Liver (tissue), 8 donors: ENCODE measurements at regions not wholly inside any gene's neighbourhood (a gene's known extent, or its start where the extent isn't known, plus 50 kb on each side); places are given as distances from the start of the nearest gene placed in this dataset.

Experiments used
- DNase-seq: peaks from one replicate; pipeline ENCODE4 v3.0.0-alpha.2; 2017; ENCODE audit warnings: low spot score
- H3K27ac ChIP-seq, 2 donors: one replicate each; pipeline ENCODE4 v1.7.0; 2013; ENCODE audit warnings: inconsistent platforms in 2 of 2, low read length in 2 of 2, control low read depth in 1 of 2, low read depth in 1 of 2, mild to moderate bottlenecking in 1 of 2
- H3K27me3 ChIP-seq, 4 donors: one replicate each; pipeline versions ENCODE4 v1.6.1 to v1.7.0; 2013; ENCODE audit warnings: low read length in 3 of 4, inconsistent platforms in 1 of 4, mild to moderate bottlenecking in 1 of 4, moderate library complexity in 1 of 4; ENCODE audit not compliant: control insufficient read depth in 4 of 4, insufficient read depth in 4 of 4
- H3K36me3 ChIP-seq, 4 donors: one replicate each; pipeline versions ENCODE4 v1.6.1 to v1.7.0; 2013; ENCODE audit warnings: low read length in 3 of 4, mild to moderate bottlenecking in 3 of 4, low read depth in 1 of 4, moderate library complexity in 1 of 4; ENCODE audit not compliant: control insufficient read depth in 4 of 4, insufficient read depth in 3 of 4
- H3K4me1 ChIP-seq, 4 donors: one replicate each; pipeline versions ENCODE4 v1.6.1 to v1.7.0; 2013; ENCODE audit warnings: low read length in 3 of 4, mild to moderate bottlenecking in 3 of 4, moderate library complexity in 1 of 4; ENCODE audit not compliant: control insufficient read depth in 4 of 4, insufficient read depth in 4 of 4
- H3K4me3 ChIP-seq, 3 donors: one replicate each; pipeline versions ENCODE4 v1.6.1 to v1.7.0; 2013; ENCODE audit warnings: low read length in 3 of 3, control low read depth in 1 of 3, low read depth in 1 of 3, mild to moderate bottlenecking in 1 of 3
- H3K9ac ChIP-seq, 2 donors: one replicate each; pipeline ENCODE4 v1.7.0; 2013; ENCODE audit warnings: low read length in 2 of 2, mild to moderate bottlenecking in 2 of 2, moderate library complexity in 2 of 2, control low read depth in 1 of 2, low read depth in 1 of 2
- H3K9me3 ChIP-seq, 4 donors: one replicate each; pipeline versions ENCODE4 v1.6.1 to v1.7.0; 2013; ENCODE audit warnings: low read length in 3 of 4; ENCODE audit not compliant: control insufficient read depth in 4 of 4
- ATF3 ChIP-seq: IDR thresholded peaks from 2 replicates; pipeline ENCODE4 v1.6.1; 2016; ENCODE audit warnings: antibody characterized with exemption
- EGR1 ChIP-seq, 2 donors: IDR thresholded peaks; 2 replicates each; pipeline ENCODE4 v1.6.1; 2016 to 2018; ENCODE audit warnings: antibody characterized with exemption in 2 of 2, low read depth in 2 of 2
- FOXA1 ChIP-seq: IDR thresholded peaks from 2 replicates; pipeline ENCODE4 v1.6.1; 2016; ENCODE audit warnings: antibody characterized with exemption
- HNF4A ChIP-seq, 2 donors: conservative IDR thresholded peaks; 2 replicates each; pipeline ENCODE4 v1.6.1; 2016; ENCODE audit warnings: antibody characterized with exemption in 2 of 2, mild to moderate bottlenecking in 2 of 2
- HNF4G ChIP-seq: IDR thresholded peaks from 2 replicates; pipeline ENCODE4 v1.6.1; 2016; ENCODE audit warnings: antibody characterized with exemption
- JUND ChIP-seq, 2 donors: IDR thresholded peaks; 2 replicates each; pipeline ENCODE4 v1.6.1; 2016; ENCODE audit warnings: antibody characterized with exemption in 2 of 2
- NR2F2 ChIP-seq: IDR thresholded peaks from 2 replicates; pipeline ENCODE4 v1.6.1; 2016; ENCODE audit warnings: antibody characterized with exemption
- RAD21 ChIP-seq, 2 donors: IDR thresholded peaks; 2 replicates each; pipeline ENCODE4 v1.6.1; 2016; ENCODE audit warnings: antibody characterized with exemption in 2 of 2, mild to moderate bottlenecking in 2 of 2
- RXRA ChIP-seq, 2 donors: IDR thresholded peaks; 2 replicates each; pipeline ENCODE4 v1.6.1; 2017 to 2018; ENCODE audit warnings: antibody characterized with exemption in 2 of 2, mild to moderate bottlenecking in 1 of 2
- TAF1 ChIP-seq: conservative IDR thresholded peaks from 2 replicates; pipeline ENCODE4 v1.6.1; 2016; ENCODE audit warnings: antibody characterized with exemption, mild to moderate bottlenecking
- ZBTB33 ChIP-seq: IDR thresholded peaks from 2 replicates; pipeline ENCODE4 v1.6.1; 2016; ENCODE audit warnings: antibody characterized with exemption
- WGBS: extraction: QIAGEN DNeasy Blood & Tissue Kit; methylation state at CpG from one replicate; pipeline ENCODE4 v1.1.7; 2013; 5-methylcytosine and 5-hydroxymethylcytosine counted together
- TF ChIP-seq, protein P1 (sequence below): IDR thresholded peaks from 2 replicates; pipeline ENCODE4 v1.6.1; 2016; ENCODE audit warnings: antibody characterized with exemption
- TF ChIP-seq, protein P2 (sequence below): fragments of 150-350 bp; IDR thresholded peaks from 2 replicates; pipeline ENCODE4 v1.5.1; 2017; ENCODE audit warnings: improper control_type of control experiment, low read depth, low read length; ENCODE audit not compliant: missing input control
- TF ChIP-seq, protein P3 (sequence below): IDR thresholded peaks from 2 replicates; pipeline ENCODE4 v1.6.1; 2016; ENCODE audit warnings: antibody characterized with exemption, mild to moderate bottlenecking
- donor health status: healthy.
- donor health status: healthy.
- donor health status: healthy.
- donor health status: healthy.
- donor health status: healthy.

DNA sequence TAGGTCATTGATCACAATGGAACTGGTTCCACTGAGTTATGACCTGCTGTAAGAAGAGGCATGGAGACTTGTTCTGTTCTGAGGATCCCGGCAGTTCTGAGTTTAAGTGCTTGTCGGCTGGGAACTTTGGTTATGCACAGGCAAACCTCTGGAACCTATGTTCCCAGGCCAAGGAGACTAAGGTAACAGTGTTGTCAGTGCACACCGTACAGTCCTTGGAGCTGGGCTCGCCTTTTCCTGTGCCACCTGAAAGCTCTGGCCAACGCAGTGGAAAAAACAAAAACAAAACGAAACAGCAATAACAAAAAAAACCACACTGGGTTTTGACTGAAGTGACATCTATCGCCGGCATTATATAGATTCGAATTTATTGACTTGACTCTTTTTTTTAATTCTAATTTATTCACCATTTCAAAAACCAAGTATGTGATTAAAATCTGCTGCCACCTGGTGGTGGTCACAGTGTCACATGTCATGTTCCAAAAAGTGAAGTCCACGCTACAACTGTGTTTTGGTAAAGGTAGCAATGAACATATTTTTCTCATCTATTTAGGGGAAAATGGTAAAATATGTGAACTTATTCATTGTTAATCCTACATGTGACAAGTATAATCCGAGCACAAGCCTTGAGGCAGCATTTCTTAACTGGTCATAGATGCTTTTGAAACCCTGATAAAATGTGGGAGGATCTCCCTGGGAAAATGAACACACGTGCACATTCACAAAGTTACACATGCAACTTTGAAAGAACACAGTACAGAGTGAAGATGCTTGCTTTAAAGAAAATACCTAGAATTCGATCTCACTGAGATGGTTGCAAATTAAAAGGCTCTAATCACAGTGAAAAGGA is 113.8 kb upstream of the PPP2R2D start:
- H3K27ac ChIP-seq: no peak overlapping the region
- H3K9me3 ChIP-seq: no peaks in the 10 kb centered on the region
- DNase-seq: no peak
- no peaks in the 10 kb centered on the region for H3K36me3 ChIP-seq
- H3K27me3 ChIP-seq: no peaks in the 10 kb centered on the region
- WGBS: 47% methylated on average over 13 of the region's 13 CpGs
- H3K9ac ChIP-seq: no peak overlapping the region
- peaks cover 3 to 13% (median 9%) of the 10 kb centered on the region in 4 donors for H3K4me1 ChIP-seq
- H3K4me3 ChIP-seq: no peak overlapping the region
- TF ChIP-seq, protein P1, sequence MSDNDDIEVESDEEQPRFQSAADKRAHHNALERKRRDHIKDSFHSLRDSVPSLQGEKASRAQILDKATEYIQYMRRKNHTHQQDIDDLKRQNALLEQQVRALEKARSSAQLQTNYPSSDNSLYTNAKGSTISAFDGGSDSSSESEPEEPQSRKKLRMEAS: peak; percentile 45
- TF ChIP-seq, protein P2, sequence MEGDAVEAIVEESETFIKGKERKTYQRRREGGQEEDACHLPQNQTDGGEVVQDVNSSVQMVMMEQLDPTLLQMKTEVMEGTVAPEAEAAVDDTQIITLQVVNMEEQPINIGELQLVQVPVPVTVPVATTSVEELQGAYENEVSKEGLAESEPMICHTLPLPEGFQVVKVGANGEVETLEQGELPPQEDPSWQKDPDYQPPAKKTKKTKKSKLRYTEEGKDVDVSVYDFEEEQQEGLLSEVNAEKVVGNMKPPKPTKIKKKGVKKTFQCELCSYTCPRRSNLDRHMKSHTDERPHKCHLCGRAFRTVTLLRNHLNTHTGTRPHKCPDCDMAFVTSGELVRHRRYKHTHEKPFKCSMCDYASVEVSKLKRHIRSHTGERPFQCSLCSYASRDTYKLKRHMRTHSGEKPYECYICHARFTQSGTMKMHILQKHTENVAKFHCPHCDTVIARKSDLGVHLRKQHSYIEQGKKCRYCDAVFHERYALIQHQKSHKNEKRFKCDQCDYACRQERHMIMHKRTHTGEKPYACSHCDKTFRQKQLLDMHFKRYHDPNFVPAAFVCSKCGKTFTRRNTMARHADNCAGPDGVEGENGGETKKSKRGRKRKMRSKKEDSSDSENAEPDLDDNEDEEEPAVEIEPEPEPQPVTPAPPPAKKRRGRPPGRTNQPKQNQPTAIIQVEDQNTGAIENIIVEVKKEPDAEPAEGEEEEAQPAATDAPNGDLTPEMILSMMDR: peak; percentile 70
- TF ChIP-seq RAD21 (IDR thresholded peaks at IDR 0.05): peak; percentile 82 to 83
- no peak for TF ChIP-seq ATF3
- no peak for TF ChIP-seq RXRA (IDR thresholded peaks at IDR 0.05)
- TF ChIP-seq NR2F2: no peak
- TF ChIP-seq ZBTB33: no peak
- no peak for TF ChIP-seq EGR1 (IDR thresholded peaks at IDR 0.05; ENCODE audit: low read depth in 2 of 2)
- TF ChIP-seq, protein P3, sequence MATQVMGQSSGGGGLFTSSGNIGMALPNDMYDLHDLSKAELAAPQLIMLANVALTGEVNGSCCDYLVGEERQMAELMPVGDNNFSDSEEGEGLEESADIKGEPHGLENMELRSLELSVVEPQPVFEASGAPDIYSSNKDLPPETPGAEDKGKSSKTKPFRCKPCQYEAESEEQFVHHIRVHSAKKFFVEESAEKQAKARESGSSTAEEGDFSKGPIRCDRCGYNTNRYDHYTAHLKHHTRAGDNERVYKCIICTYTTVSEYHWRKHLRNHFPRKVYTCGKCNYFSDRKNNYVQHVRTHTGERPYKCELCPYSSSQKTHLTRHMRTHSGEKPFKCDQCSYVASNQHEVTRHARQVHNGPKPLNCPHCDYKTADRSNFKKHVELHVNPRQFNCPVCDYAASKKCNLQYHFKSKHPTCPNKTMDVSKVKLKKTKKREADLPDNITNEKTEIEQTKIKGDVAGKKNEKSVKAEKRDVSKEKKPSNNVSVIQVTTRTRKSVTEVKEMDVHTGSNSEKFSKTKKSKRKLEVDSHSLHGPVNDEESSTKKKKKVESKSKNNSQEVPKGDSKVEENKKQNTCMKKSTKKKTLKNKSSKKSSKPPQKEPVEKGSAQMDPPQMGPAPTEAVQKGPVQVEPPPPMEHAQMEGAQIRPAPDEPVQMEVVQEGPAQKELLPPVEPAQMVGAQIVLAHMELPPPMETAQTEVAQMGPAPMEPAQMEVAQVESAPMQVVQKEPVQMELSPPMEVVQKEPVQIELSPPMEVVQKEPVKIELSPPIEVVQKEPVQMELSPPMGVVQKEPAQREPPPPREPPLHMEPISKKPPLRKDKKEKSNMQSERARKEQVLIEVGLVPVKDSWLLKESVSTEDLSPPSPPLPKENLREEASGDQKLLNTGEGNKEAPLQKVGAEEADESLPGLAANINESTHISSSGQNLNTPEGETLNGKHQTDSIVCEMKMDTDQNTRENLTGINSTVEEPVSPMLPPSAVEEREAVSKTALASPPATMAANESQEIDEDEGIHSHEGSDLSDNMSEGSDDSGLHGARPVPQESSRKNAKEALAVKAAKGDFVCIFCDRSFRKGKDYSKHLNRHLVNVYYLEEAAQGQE: no peak
- TF ChIP-seq TAF1: no peak
- TF ChIP-seq HNF4G: no peak
- TF ChIP-seq HNF4A (conservative IDR thresholded peaks at IDR 0.05): peak; percentile 26 to 31
- TF ChIP-seq FOXA1: no peak

GRCh38 chr10:131787961-131788360 is 112.8 kb upstream of the PPP2R2D start:
- WGBS: 55% methylated on average over 4 of the region's 4 CpGs

More at GRCh38 chr10:131787961-131788360, 112.8 kb upstream of the PPP2R2D start:
- Histone ChIP-seq H3K27ac (no peak overlapping the region), H3K4me1 (peaks cover 3 to 13% (median 9%) of the 10 kb centered on the region in 4 donors), H3K36me3 (no peaks in the 10 kb centered on the region), H3K9me3 (no peaks in the 10 kb centered on the region), H3K4me3 (no peak overlapping the region), H3K9ac (no peak overlapping the region), H3K27me3 (no peaks in the 10 kb centered on the region)
- no peak for DNase-seq
- TF ChIP-seq ATF3 (no peak), RAD21 (IDR thresholded peaks at IDR 0.05) (peak in 1 of 2 donors; percentile 10), HNF4A (conservative IDR thresholded peaks at IDR 0.05) (peak; percentile 16 to 74), JUND (IDR thresholded peaks at IDR 0.05) (no peak), RXRA (IDR thresholded peaks at IDR 0.05) (peak in 1 of 2 donors; percentile 79)
- TF ChIP-seq, protein P1: peak; percentile 32
